DMS 273 (cell line): ENCODE measurements at regions not wholly inside any gene's neighbourhood (a gene's known extent, or its start where the extent isn't known, plus 50 kb on each side); places are given as distances from the start of the nearest gene placed in this dataset.

Experiments used
- DNase-seq: peaks from one replicate; lab custom pipeline; 2025; ENCODE audit not compliant: unreplicated experiment; lab: John Stamatoyannopoulos, UW

DNA sequence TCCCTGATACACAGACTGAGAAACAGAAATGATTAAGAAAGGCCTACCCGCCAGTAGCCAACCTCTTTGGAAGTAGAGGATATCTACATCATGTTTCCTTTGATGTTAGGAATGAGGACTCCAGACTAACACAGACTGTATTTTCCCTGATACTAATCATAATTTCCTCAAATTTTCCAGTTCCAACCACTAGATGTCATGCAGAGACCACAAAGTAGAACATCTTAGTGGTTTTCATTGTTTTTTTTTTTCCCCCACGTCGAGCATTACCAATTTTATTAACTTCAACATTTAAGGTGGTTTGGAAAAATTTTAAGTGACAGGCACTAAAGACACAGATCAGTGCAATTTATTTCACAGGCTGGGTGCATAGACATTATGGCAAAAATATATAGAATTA, 303.6 kb downstream of the ANKRD30BL start:
- peak; percentile 18 for DNase-seq
